HG03175 (cell line): ENCODE measurements at regions not wholly inside any gene's neighbourhood (a gene's known extent, or its start where the extent isn't known, plus 50 kb on each side); places are given as distances from the start of the nearest gene placed in this dataset.
"Not testable (repeated sequence)": the region's sequence is repeated elsewhere in the genome, so short reads cannot be mapped to it uniquely, and the experiment has no call there.

Experiments
- ATAC-seq: cut with Tn5 transposase; IDR thresholded peaks from one replicate; pipeline ENCODE4 v1.9.1; 2021; ENCODE audit warnings: mild to moderate bottlenecking, moderate library complexity; ENCODE audit not compliant: unreplicated experiment

GRCh38 chr10:109307102-109307501 is 616.2 kb downstream of the XPNPEP1 start:
- ATAC-seq, result not testable (repeated sequence)

- no peak for ATAC-seq
Measured at GRCh38 chr10:109306698-109307097, 616.6 kb downstream of the XPNPEP1 start.

- ATAC-seq, result no peak
Measured at GRCh38 chr10:109287858-109288257, 635.5 kb downstream of the XPNPEP1 start.

GRCh38 chr10:109282510-109282909 is 640.8 kb downstream of the XPNPEP1 start:
- ATAC-seq, result no peak

DNA sequence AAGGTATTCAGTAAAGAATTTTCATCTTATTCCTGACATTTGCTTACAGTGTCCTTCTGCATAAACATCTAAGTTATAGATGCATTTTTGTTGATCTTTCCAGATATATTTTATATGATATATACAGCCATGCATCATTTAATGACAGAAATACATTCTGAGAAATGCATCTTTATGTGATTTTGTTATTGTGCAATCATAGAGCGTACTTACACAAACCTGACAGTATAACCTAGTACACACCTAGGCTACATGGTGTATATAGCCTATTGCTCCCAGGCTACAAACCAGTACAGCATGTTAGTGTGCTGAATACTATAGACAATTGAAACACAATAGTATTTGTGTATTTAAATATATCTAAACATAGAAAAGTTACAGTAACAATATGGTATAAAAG is 642.0 kb downstream of the XPNPEP1 start:
- ATAC-seq, result no peak

GRCh38 chr10:109280837-109281236 is 642.5 kb downstream of the XPNPEP1 start:
- ATAC-seq, result no peak

DNA sequence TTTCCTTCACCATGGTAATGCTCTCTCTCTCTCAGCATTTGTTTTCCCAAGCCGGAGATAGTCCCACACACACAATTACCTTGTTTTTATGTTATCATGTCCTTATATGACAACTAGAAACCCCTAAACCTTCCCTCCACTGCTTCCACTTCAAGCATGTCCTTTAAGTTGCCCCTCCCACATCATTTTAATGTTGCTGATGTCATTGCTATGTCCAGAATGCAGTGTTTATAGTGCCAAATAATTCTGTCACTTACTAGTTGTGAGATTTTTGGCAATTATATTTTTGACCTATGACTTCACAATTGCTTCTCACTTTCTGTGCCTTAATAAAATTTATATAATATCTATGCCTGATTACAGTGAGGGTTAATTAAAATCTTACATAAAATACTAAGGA is 645.9 kb downstream of the XPNPEP1 start:
- ATAC-seq, result no peak

- no peak for ATAC-seq
Measured at GRCh38 chr10:109275960-109276359, 647.4 kb downstream of the XPNPEP1 start.

DNA sequence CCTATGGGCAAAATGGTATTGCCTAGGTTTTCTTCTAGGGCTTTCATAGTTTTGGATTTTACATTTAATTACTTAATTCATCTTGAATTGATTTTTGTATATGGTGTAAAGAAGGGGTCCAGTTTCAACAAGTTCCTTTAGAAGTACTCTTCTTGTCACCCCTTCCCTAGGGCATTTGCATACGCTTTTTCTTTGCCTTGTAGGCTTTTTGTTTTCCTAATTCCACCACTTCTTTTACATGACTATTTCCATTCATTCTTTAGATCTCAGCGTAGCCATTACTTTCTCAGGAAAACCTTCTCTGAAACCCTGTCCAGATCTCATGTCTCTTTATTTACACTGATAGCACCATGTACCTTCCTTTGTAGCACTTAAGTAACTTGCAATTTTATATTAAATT is 648.6 kb downstream of the XPNPEP1 start:
- no peak for ATAC-seq

- ATAC-seq, result no peak
Measured at GRCh38 chr10:109270173-109270572, 653.1 kb downstream of the XPNPEP1 start.

GRCh38 chr10:109264004-109264403 is 659.3 kb downstream of the XPNPEP1 start:
- no peak for ATAC-seq

DNA sequence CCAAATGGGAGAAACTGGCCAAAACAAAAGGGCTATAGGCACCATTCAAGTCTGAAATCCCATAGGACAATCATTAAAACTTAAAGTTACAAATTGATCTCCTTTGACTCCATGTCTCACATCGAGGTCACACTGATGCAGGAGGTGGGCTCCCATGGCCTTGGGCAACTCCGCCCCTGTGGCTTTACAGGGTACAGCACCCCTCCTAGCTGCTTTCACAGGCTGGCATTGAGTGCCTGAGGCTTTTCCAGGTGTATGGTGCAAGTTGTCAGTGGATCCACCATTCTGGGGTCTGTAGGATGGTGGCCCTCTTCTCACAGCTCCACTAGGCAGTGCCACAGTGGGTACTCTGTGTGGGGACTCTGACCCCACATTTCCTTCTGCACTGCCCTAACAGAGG is 662.1 kb downstream of the XPNPEP1 start:
- no peak for ATAC-seq

DNA sequence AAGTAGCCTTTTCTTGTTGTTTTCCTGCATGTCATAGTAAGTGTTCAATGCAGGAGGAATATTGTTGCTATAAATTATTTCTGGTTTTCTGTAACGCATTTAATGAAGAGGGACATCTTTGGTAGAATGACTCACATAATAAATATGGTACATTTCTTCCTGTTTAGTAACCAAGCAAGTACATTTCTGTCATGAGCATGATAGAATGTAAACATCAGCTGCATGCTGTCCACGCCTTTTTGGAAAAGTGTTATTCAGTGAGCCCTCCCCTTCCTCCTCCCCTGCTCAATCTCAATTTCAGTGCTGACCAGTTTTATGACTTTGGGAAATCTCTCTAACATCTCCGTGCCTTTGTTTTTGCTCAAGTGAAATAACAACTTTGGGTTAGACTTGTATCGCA is 664.0 kb downstream of the XPNPEP1 start:
- no peak for ATAC-seq

GRCh38 chr10:109253306-109253705 is 670.0 kb downstream of the XPNPEP1 start:
- no peak for ATAC-seq

GRCh38 chr10:109250152-109250551 is 673.2 kb downstream of the XPNPEP1 start:
- ATAC-seq, result no peak

- no peak for ATAC-seq
Measured at GRCh38 chr10:109247814-109248213, 675.5 kb downstream of the XPNPEP1 start.

DNA sequence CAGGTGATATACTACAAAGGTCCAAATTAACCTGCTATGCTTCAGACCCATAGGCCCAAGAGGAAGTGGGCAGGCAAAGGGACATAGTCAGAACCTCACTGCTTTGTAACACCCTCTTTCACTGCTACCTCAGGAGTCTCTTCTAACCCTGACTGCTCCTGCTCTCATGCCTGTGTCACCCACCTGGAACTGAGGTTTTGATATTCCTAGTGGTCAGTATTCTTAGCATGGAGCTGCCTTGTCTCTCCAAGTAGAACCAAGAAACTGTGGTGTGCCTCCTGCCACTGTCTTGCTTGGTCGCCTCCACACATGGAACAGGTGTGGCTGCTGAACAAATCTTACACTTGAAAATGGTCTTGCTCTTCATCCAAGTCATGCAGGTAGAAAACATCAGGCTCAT is 677.5 kb downstream of the XPNPEP1 start:
- no peak for ATAC-seq

GRCh38 chr10:109239371-109239770 is 683.9 kb downstream of the XPNPEP1 start:
- ATAC-seq, result no peak

DNA sequence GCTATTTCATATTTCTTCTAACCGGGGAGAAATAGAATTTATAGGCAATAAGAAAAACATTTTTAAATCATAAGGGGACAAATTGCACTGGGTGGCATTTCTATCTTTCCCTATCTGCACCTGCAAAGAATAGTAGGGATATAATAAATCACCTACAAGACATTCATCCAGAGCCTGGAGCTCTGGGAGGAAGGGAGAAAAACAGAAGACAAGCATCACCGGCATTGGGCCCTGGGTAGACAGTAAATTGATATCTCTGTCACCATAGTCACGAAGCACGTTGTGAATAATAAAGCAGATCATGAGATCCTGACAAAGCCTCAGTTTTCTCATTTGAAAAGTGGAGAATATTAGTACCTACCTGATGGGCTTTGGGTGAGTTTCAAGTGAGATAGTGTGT is 685.6 kb downstream of the XPNPEP1 start:
- no peak for ATAC-seq

- ATAC-seq, result no peak
Measured at GRCh38 chr10:109237050-109237449, 686.3 kb downstream of the XPNPEP1 start.

DNA sequence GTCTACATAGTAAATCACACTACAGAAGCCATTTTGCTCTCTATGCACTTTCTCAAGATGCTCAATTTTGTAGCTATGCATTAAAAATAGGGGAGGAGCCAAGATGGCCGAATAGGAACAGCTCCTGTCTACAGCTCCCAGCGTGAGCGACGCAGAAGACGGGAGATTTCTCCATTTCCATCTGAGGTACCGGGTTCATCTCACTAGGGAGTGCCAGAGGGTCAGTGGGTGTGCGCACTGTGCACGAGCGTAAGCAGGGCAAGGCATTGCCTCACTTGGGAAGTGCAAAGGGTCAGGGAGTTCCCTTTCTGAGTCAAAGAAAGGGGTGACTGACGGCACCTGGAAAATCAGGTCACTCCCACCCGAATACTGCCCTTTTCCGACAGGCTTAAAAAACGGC is 699.8 kb downstream of the XPNPEP1 start:
- ATAC-seq, result not testable (repeated sequence)

- no peak for ATAC-seq
Measured at GRCh38 chr10:109219935-109220605, 703.2 kb downstream of the XPNPEP1 start.

GRCh38 chr10:109218207-109218606 is 705.1 kb downstream of the XPNPEP1 start:
- ATAC-seq, result no peak
